ENCODE measurements at regions not wholly inside any gene's neighbourhood (a gene's known extent, or its start where the extent isn't known, plus 50 kb on each side); places are given as distances from the start of the nearest gene placed in this dataset.

- peaks cover 25% of the 10 kb centered on the region for H3K4me1 Mint-ChIP-seq (ENCODE audit: low read depth)
- H3K27ac Mint-ChIP-seq = no peak overlapping the region
- no peak for TF ChIP-seq CTCF (IDR thresholded peaks at IDR 0.05; ENCODE audit: unreplicated experiment)
- peaks cover 14% of the 10 kb centered on the region for H3K27me3 Mint-ChIP-seq
- H3K9me3 Mint-ChIP-seq (ENCODE audit: low read depth) = peaks cover 10% of the 10 kb centered on the region
- no peak overlapping the region for H3K4me3 Mint-ChIP-seq (ENCODE audit: low read depth)
- DNase-seq (ENCODE audit: low spot score, unreplicated experiment) = no peak
- H3K36me3 Mint-ChIP-seq (ENCODE audit: insufficient read depth) = peaks cover 3% of the 10 kb centered on the region
Observed at GRCh38 chr2:39517102-39517436, 80.0 kb upstream of the MAP4K3 start.

- Mint-ChIP-seq H3K4me1 (ENCODE audit: low read depth) (peaks cover 21% of the 10 kb centered on the region), H3K4me3 (ENCODE audit: low read depth) (no peak overlapping the region)
Observed at GRCh38 chr2:39517622-39518021, 80.5 kb upstream of the MAP4K3 start.

GRCh38 chr2:39519886-39520285 lies 82.8 kb upstream of the MAP4K3 start:
- H3K9me3 Mint-ChIP-seq (ENCODE audit: low read depth) = peaks cover 16% of the 10 kb centered on the region
- peaks cover 8% of the 10 kb centered on the region for H3K36me3 Mint-ChIP-seq (ENCODE audit: insufficient read depth)
- no peak for TF ChIP-seq CTCF (IDR thresholded peaks at IDR 0.05; ENCODE audit: unreplicated experiment)
- no peak overlapping the region for H3K4me3 Mint-ChIP-seq (ENCODE audit: low read depth)
- no peak overlapping the region for H3K27ac Mint-ChIP-seq
- no peak for DNase-seq (ENCODE audit: low spot score, unreplicated experiment)
- peaks cover 24% of the 10 kb centered on the region for H3K4me1 Mint-ChIP-seq (ENCODE audit: low read depth)
- H3K27me3 Mint-ChIP-seq = peaks cover 11% of the 10 kb centered on the region

More at GRCh38 chr2:39517622-39518021, 80.5 kb upstream of the MAP4K3 start:
- DNase-seq (ENCODE audit: low spot score, unreplicated experiment) = no peak
- Mint-ChIP-seq H3K36me3 (ENCODE audit: insufficient read depth) (peaks cover 8% of the 10 kb centered on the region), H3K27ac (no peak overlapping the region), H3K9me3 (ENCODE audit: low read depth) (peaks cover 15% of the 10 kb centered on the region), H3K27me3 (peaks cover 14% of the 10 kb centered on the region)
- no peak for TF ChIP-seq CTCF (IDR thresholded peaks at IDR 0.05; ENCODE audit: unreplicated experiment)

GRCh38 chr2:39521876-39522517 lies 84.9 kb upstream of the MAP4K3 start:
- peaks cover 15% of the 10 kb centered on the region for H3K4me1 Mint-ChIP-seq (ENCODE audit: low read depth)
- no peak for DNase-seq (ENCODE audit: low spot score, unreplicated experiment)
- H3K9me3 Mint-ChIP-seq (ENCODE audit: low read depth) = peaks cover 20% of the 10 kb centered on the region
- TF ChIP-seq CTCF (IDR thresholded peaks at IDR 0.05; ENCODE audit: unreplicated experiment) = no peak
- H3K36me3 Mint-ChIP-seq (ENCODE audit: insufficient read depth) = peaks cover 8% of the 10 kb centered on the region
- H3K4me3 Mint-ChIP-seq (ENCODE audit: low read depth) = no peak overlapping the region
- peaks cover 12% of the 10 kb centered on the region for H3K27me3 Mint-ChIP-seq
- H3K27ac Mint-ChIP-seq = no peak overlapping the region

GRCh38 chr2:39522518-39522877 lies 85.4 kb upstream of the MAP4K3 start:
- DNase-seq (ENCODE audit: low spot score, unreplicated experiment) = no peak
- Mint-ChIP-seq H3K4me1 (ENCODE audit: low read depth) (peaks cover 13% of the 10 kb centered on the region), H3K9me3 (ENCODE audit: low read depth) (peaks cover 20% of the 10 kb centered on the region), H3K27me3 (peaks cover 9% of the 10 kb centered on the region), H3K4me3 (ENCODE audit: low read depth) (no peak overlapping the region), H3K27ac (no peak overlapping the region), H3K36me3 (ENCODE audit: insufficient read depth) (peaks cover 8% of the 10 kb centered on the region)
- TF ChIP-seq CTCF (IDR thresholded peaks at IDR 0.05; ENCODE audit: unreplicated experiment) = no peak
